Activated CD4-positive, alpha-beta T cell treated with anti-CD3 and anti-CD28 coated beads for 36 hours (primary cell): ENCODE measurements at regions not wholly inside any gene's neighbourhood (a gene's known extent, or its start where the extent isn't known, plus 50 kb on each side); places are given as distances from the start of the nearest gene placed in this dataset.

Experiments
- ATAC-seq: fragments of 200-7000 bp; cut with Tn5 transposase; one replicate; pipeline ENCODE4 v1.10.0; 2021; ENCODE audit warnings: mild to moderate bottlenecking, moderate library complexity
- CTCF ChIA-PET: fragments of 350-600 bp; sonication (Branson Sonifier 250); formaldehyde crosslinking; loops from one replicate; lab custom pipeline; 2021; ENCODE audit warnings: antibody characterized with exemption; lab: Charles Lee
- POLR2A ChIA-PET: fragments of 350-600 bp; sonication (Branson Sonifier 250); formaldehyde crosslinking; loops from one replicate; lab custom pipeline; 2021; ENCODE audit warnings: antibody characterized with exemption, inconsistent platforms; lab: Charles Lee
- DNase-seq: peaks from one replicate; pipeline ENCODE4 v3.0.0-alpha.2; 2020
- H3K27ac Mint-ChIP-seq: one replicate; pipeline ENCODE4 v1.8.0; 2021; ENCODE audit warnings: mixed read lengths
- H3K27me3 Mint-ChIP-seq: one replicate; pipeline ENCODE4 v1.8.0; 2021; ENCODE audit warnings: mixed read lengths
- H3K36me3 Mint-ChIP-seq: one replicate; pipeline ENCODE4 v1.8.0; 2021; ENCODE audit warnings: low read depth, mixed read lengths
- H3K4me1 Mint-ChIP-seq: one replicate; pipeline ENCODE4 v1.8.0; 2021; ENCODE audit warnings: mixed read lengths
- H3K4me3 Mint-ChIP-seq: one replicate; pipeline ENCODE4 v1.8.0; 2021; ENCODE audit warnings: mild to moderate bottlenecking, moderate library complexity, mixed read lengths
- H3K9me3 Mint-ChIP-seq: one replicate; pipeline ENCODE4 v1.8.0; 2021; ENCODE audit warnings: low read depth, mixed read lengths
- intact Hi-C, 2 experiments: fragments of 100-400 bp; cut with DNase I in 1 of 2; cut with micrococcal nuclease in 1 of 2; formaldehyde crosslinking; loops; one replicate each; pipeline versions ENCODE4 v1.14.2 to v1.15.1; 2022 to 2024; cut with DNase I, micrococcal nuclease

GRCh38 chr3:43970351-43970750, 271.3 kb upstream of the TOPAZ1 start:
- Mint-ChIP-seq H3K36me3 (no peaks in the 10 kb centered on the region), H3K27ac (no peak overlapping the region), H3K9me3 (no peaks in the 10 kb centered on the region), H3K27me3 (peaks cover 8% of the 10 kb centered on the region), H3K4me1 (no peaks in the 10 kb centered on the region), H3K4me3 (no peak overlapping the region)
- ChIA-PET POLR2A (no interaction called here), CTCF (no interaction called here)
- DNase-seq = no peak
- ATAC-seq = no peak
- intact Hi-C loops = no loop called here

GRCh38 chr3:43970920-43971319, 270.8 kb upstream of the TOPAZ1 start:
- ATAC-seq (no peak), DNase-seq (no peak)
- Mint-ChIP-seq H3K36me3 (no peaks in the 10 kb centered on the region), H3K27me3 (peaks cover 10% of the 10 kb centered on the region), H3K27ac (no peak overlapping the region), H3K4me3 (no peak overlapping the region), H3K9me3 (no peaks in the 10 kb centered on the region), H3K4me1 (no peaks in the 10 kb centered on the region)
- ChIA-PET CTCF (no interaction called here), POLR2A (no interaction called here)
- intact Hi-C loops = no loop called here

DNA sequence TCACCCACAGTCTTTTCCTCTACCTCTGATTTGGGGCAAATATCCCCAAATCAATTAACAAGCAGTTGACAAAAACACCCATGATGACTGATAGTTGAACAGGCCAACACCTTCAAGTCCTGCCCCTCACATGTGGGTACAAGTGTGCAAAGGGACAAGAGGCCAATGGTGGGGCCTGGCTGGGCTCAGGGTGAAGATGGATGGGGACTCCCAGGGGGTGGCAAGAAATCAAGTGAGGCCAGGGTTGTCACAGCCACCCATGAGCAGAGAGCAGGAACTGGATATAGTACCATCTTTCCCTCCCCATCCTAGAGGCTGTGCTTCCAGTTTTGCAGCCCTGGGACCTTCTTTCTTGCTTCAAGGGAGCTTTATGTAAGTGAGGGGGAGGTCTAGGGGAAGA, 270.2 kb upstream of the TOPAZ1 start:
- H3K4me3 Mint-ChIP-seq = no peak overlapping the region
- H3K36me3 Mint-ChIP-seq = no peaks in the 10 kb centered on the region
- no peak overlapping the region for H3K27ac Mint-ChIP-seq
- ChIA-PET CTCF (no interaction called here), POLR2A (no interaction called here)
- H3K4me1 Mint-ChIP-seq = no peaks in the 10 kb centered on the region
- ATAC-seq (no peak), DNase-seq (no peak)
- no peaks in the 10 kb centered on the region for H3K9me3 Mint-ChIP-seq
- peaks cover 12% of the 10 kb centered on the region for H3K27me3 Mint-ChIP-seq
- intact Hi-C loops = no loop called here

DNA sequence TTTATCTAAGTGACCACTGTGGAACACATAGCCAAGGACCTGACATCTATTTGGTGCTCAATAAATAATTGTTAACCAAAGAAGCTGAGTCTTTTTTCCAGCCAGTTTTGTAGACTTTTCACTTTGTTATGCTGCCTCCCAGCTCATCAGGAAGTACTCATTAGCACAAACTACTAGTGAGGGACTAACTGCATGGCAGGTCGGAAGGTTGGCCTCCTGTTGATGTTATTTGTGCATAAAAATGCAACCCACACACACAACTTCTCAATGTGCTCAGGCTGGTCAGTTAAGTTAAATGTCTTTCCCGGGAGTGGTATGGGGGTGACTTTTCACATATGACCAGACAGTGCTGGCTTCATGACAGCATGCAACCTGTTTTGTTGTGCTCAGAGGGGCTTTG, 263.0 kb upstream of the TOPAZ1 start:
- POLR2A ChIA-PET = no interaction called here
- no peaks in the 10 kb centered on the region for H3K36me3 Mint-ChIP-seq
- no peak for ATAC-seq
- H3K27me3 Mint-ChIP-seq = peaks cover 21% of the 10 kb centered on the region
- no peak for DNase-seq
- no peak overlapping the region for H3K4me3 Mint-ChIP-seq
- H3K27ac Mint-ChIP-seq = no peak overlapping the region
- CTCF ChIA-PET = interaction anchor here (0.7 kb wide), 1 partner anchor 220 kb away, joined by 4 read pairs; no protein-coding TSS in a partner anchor
- H3K4me1 Mint-ChIP-seq = no peaks in the 10 kb centered on the region
- H3K9me3 Mint-ChIP-seq = no peaks in the 10 kb centered on the region
- intact Hi-C loops = no loop called here

DNA sequence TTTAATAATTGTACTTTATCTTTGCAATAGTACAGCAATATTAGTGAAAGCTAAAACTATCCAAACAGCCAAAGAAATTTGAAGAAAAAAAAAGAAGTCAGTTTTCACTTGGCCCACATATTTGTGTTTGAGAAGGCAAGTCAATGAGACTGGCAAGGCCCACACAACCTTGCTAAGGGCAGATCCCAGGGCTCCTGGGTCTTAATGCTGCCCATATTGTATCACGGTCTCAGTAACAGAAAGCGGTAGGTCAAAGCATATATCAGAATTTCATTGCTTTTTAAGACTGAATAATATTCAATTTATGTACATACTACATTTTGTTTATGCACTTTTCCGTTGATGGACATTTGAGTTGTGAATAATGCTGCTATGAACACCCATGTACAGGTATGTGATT, 262.0 kb upstream of the TOPAZ1 start:
- DNase-seq (no peak), ATAC-seq (no peak)
- ChIA-PET POLR2A (no interaction called here), CTCF (no interaction called here)
- Mint-ChIP-seq H3K4me3 (no peak overlapping the region), H3K4me1 (no peaks in the 10 kb centered on the region), H3K9me3 (no peaks in the 10 kb centered on the region), H3K27me3 (peaks cover 25% of the 10 kb centered on the region), H3K36me3 (no peaks in the 10 kb centered on the region), H3K27ac (no peak overlapping the region)
- intact Hi-C loops = no loop called here

GRCh38 chr3:43994657-43995546, 246.8 kb upstream of the TOPAZ1 start:
- Mint-ChIP-seq H3K36me3 (peaks cover 2% of the 10 kb centered on the region), H3K27me3 (peaks cover 72% of the 10 kb centered on the region), H3K4me3 (peak overlapping the region; percentile 60), H3K4me1 (peaks cover 39% of the 10 kb centered on the region), H3K27ac (no peak overlapping the region), H3K9me3 (peaks cover 4% of the 10 kb centered on the region)
- ATAC-seq (peak; percentile 52), DNase-seq (peak; percentile 57)
- POLR2A ChIA-PET = no interaction called here
- CTCF ChIA-PET = no interaction called here
- intact Hi-C loops = loop anchor here (5.0 to 10.0 kb wide), 5 partner anchors 103 to 450 kb away; no protein-coding TSS in a partner anchor

DNA sequence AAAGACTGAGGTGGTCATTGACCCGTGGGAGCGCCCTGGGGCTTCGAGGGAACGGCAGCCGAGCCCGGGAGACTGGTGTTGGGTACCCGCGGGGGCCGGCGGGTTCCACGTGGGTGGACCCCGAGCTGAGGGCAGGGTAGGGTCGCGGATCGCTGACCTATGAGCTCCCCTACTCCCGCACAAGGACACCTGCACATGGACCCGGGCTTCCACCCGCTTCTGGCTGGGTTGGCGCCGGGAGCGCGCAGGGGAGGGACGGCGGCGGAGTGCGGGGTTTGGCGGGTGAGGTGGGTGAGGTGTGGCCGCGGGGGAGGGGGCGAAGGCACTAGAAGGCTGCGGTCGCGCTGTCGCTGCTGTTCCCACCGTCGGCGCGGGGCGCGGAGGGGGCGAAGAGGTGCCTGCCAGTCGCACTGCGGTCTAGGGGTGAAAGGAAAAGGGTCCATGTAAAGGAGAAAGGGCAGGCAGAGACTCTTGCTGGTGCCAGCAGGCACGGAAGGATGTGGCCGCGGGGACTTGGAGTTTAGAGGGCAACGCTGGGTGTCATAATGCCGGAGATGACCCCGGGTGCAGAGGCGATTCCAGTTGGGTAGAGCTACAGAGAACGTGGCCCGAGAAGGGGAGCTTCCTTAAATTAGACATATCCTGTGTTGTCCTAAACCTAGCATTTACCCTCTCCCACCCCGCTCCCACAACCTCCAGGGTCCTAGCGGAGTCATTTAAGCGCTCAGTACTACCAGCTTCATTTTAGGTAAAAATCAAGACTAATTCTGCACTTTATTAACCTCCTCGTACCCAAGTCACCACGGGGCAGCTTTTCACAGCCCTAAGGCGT, 245.9 kb upstream of the TOPAZ1 start:
- Mint-ChIP-seq H3K9me3 (peaks cover 4% of the 10 kb centered on the region), H3K27me3 (peaks cover 73% of the 10 kb centered on the region), H3K27ac (no peak overlapping the region), H3K36me3 (peaks cover 2% of the 10 kb centered on the region), H3K4me1 (peaks cover 39% of the 10 kb centered on the region), H3K4me3 (peak overlapping the region; percentile 58)
- ChIA-PET POLR2A (no interaction called here), CTCF (interaction anchor here (0.6 to 0.7 kb wide), 2 partner anchors 13 to 183 kb away, joined by 3 read pairs; no protein-coding TSS in a partner anchor)
- DNase-seq = peak; percentile 35
- ATAC-seq = peak; percentile 6
- intact Hi-C loops = loop anchor here (2.0 to 10.0 kb wide), 6 partner anchors 101 to 451 kb away; no protein-coding TSS in a partner anchor

DNA sequence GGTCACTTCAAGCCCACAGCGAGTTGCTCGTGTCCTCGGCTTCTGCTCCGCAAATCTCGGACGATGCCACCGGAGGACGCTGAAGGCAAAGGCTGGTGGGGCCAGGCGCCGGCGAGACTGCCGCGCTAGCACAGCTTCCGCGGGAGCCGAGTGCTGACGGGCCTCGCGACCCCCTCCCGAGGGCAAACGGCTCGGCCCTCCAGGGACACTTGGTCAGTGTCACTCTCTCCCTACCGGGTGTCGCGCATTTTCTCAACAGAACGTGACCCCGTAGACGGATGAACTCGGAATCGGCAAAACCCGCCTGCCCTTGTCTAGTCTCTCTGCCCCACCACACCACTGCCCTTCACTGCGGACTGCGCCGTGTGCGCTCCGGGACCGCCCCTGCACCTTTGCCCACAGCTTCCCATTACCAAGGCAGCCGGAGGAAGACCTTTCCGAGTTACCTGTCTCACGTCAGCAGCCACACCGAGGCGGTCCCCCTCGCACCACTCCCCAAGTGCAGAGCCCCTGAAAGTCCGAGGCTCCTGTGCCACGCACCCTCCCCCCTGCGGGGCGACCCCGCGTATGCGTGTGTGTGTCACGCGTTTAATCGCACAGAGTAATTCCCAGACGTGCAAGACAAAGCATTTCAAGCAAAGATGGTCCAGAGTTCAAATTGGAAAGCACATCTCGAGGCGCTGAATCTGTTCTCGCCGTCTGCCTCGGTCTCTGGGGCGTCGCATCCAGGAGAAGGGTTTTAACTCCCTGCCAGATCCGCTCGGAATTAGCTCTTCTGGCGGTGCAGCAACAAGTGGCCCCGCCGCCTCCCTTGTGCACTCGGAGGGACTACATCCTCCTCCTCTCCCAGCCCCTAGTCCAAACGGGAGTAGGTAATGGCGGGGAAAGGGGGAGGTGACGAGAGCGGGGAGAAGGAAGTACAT, 245.0 kb upstream of the TOPAZ1 start:
- Mint-ChIP-seq H3K4me3 (peak overlapping the region; percentile 58), H3K4me1 (peaks cover 39% of the 10 kb centered on the region), H3K27me3 (peaks cover 72% of the 10 kb centered on the region), H3K9me3 (peaks cover 4% of the 10 kb centered on the region), H3K27ac (peak overlapping the region; percentile 51), H3K36me3 (peaks cover 2% of the 10 kb centered on the region)
- intact Hi-C loops = loop anchor here (1.0 to 10.0 kb wide), 7 partner anchors 102 to 452 kb away; no protein-coding TSS in a partner anchor
- DNase-seq = peak; percentile 58
- ChIA-PET POLR2A (no interaction called here), CTCF (interaction anchor here (0.6 to 0.7 kb wide), 2 partner anchors 12 to 182 kb away, joined by 3 read pairs; no protein-coding TSS in a partner anchor)
- ATAC-seq = peak; percentile 30

DNA sequence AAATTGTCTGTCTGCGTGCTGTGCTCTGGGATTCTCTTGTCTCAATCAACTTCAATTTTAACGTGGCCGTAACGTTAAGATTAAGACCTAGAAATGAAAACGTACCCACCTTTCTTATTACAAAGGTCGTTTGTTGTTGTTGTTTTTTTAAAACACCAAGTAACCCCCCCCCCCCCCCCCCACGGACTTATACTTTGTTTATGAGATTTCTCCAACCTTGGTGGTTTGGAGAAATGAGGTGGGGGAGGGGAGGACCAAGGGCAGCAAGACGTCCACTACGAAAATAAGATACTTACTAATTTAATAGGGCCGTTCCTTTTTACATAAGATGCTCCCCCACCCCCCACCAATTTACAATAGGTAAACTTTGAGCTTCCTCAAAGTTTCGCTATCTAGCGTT, 244.4 kb upstream of the TOPAZ1 start:
- no peak overlapping the region for H3K27ac Mint-ChIP-seq
- no peaks in the 10 kb centered on the region for H3K36me3 Mint-ChIP-seq
- peaks cover 39% of the 10 kb centered on the region for H3K4me1 Mint-ChIP-seq
- ChIA-PET POLR2A (no interaction called here), CTCF (interaction anchor here (0.7 kb wide), 1 partner anchor 328 kb away, joined by 3 read pairs; no protein-coding TSS in a partner anchor)
- no peak for DNase-seq
- ATAC-seq = no peak
- intact Hi-C loops = loop anchor here (1.0 to 10.0 kb wide), 7 partner anchors 103 to 453 kb away; no protein-coding TSS in a partner anchor
- H3K9me3 Mint-ChIP-seq = peaks cover 1% of the 10 kb centered on the region
- peaks cover 69% of the 10 kb centered on the region for H3K27me3 Mint-ChIP-seq
- peak overlapping the region; percentile 58 for H3K4me3 Mint-ChIP-seq

GRCh38 chr3:43997788-43998369, 243.8 kb upstream of the TOPAZ1 start:
- Mint-ChIP-seq H3K36me3 (no peaks in the 10 kb centered on the region), H3K4me1 (peaks cover 39% of the 10 kb centered on the region), H3K27ac (no peak overlapping the region), H3K9me3 (peaks cover 1% of the 10 kb centered on the region), H3K4me3 (peak overlapping the region; percentile 58), H3K27me3 (peaks cover 75% of the 10 kb centered on the region)
- ATAC-seq = no peak
- intact Hi-C loops = loop anchor here (1.0 to 10.0 kb wide), 7 partner anchors 103 to 453 kb away; no protein-coding TSS in a partner anchor
- ChIA-PET CTCF (interaction anchor here (0.5 to 0.8 kb wide), 3 partner anchors 24 to 768 kb away, joined by 3 read pairs; no protein-coding TSS in a partner anchor), POLR2A (no interaction called here)
- DNase-seq = peak; percentile 40
